ENCODE measurements at regions not wholly inside any gene's neighbourhood (a gene's known extent, or its start where the extent isn't known, plus 50 kb on each side); places are given as distances from the start of the nearest gene placed in this dataset.

DNA sequence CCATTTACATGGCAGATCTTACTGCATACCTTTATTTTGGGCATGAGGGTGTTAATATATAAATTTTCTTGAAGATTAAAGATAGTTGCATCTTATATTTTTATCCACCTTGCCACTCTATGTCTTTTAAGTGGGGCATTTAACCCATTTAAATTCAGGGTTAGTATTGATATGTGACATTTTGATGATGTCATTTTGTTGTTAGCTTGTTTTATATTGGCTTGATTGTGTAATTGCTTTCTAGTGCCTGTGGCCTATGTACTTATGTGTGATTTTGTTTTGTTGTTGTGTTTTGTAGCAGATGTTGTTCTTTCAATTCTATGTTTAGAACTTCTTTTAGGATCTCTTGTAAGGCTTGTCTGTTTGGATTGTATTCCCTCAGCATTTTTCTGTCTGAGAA, 939.9 kb upstream of the CDH9 start:
- TF ChIP-seq, protein P1, sequence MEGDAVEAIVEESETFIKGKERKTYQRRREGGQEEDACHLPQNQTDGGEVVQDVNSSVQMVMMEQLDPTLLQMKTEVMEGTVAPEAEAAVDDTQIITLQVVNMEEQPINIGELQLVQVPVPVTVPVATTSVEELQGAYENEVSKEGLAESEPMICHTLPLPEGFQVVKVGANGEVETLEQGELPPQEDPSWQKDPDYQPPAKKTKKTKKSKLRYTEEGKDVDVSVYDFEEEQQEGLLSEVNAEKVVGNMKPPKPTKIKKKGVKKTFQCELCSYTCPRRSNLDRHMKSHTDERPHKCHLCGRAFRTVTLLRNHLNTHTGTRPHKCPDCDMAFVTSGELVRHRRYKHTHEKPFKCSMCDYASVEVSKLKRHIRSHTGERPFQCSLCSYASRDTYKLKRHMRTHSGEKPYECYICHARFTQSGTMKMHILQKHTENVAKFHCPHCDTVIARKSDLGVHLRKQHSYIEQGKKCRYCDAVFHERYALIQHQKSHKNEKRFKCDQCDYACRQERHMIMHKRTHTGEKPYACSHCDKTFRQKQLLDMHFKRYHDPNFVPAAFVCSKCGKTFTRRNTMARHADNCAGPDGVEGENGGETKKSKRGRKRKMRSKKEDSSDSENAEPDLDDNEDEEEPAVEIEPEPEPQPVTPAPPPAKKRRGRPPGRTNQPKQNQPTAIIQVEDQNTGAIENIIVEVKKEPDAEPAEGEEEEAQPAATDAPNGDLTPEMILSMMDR (IDR thresholded peaks at IDR 0.05; ENCODE audit: control extremely low read depth, extremely low read depth, low read depth, missing control alignments): no peak
- POLR2A ChIA-PET: no interaction called here
- CTCF ChIA-PET: no interaction called here
- no peak for DNase-seq (ENCODE audit: extremely low spot score)

DNA sequence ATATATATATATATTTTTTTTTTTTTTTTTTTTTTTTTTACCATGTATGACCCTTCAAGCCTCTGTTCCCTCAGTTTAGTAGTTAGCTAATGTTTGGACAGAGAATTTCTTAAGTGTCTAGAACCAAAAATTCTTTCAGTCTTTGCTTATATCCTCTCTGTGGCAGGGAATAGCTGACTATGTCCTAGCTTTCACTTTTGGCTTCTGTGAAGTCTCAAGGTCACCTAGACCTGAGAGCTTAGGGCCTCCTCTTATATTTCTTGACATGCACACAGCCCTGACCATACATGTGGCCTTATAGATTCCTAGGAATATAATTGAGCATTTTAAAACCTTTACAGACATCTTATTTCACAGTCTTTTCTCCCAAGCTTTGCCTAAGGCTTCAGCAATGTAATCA, 930.8 kb upstream of the CDH9 start:
- no peak for DNase-seq (ENCODE audit: extremely low spot score)
- POLR2A ChIA-PET: no interaction called here
- CTCF ChIA-PET: no interaction called here
- TF ChIP-seq, protein P1 (IDR thresholded peaks at IDR 0.05; ENCODE audit: control extremely low read depth, extremely low read depth, low read depth, missing control alignments): no peak

DNA sequence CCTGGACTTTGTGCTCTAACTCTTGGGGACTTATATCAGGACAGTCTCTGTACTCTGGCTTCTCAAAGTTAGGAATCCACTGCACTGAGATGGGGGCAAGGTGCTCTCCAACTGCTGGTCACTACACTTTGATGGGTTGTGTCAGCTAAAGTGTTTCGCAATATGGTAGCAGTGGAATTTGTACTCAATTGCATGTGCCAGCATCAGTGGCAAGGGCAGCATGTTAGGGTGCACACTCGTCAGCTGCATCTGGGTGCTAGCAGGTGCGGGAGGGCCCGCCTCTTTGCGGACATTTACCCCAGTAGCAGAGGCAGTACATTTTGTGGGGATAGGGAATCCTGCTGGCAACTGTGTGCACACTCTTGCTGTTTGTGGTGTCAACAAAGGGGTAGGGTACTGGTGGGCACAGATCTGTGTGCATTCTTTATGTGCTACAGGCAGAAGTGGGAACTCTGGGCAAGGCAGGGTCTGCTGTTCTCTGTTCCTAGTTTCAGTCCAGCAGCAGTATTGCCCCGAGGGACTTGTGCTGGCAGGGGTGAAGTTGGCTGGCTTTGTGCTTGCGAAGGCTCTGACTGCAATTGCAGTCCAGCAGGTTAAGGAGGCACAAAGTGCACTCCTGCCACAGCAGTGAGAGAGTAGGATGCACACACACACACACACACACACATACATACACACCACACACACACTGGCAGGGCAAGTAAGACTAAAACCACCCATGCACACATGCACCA, 924.8 kb upstream of the CDH9 start:
- DNase-seq (ENCODE audit: extremely low spot score): no peak
- TF ChIP-seq, protein P1 (IDR thresholded peaks at IDR 0.05; ENCODE audit: control extremely low read depth, extremely low read depth, low read depth, missing control alignments): no peak
- POLR2A ChIA-PET: no interaction called here
- CTCF ChIA-PET: no interaction called here

DNA sequence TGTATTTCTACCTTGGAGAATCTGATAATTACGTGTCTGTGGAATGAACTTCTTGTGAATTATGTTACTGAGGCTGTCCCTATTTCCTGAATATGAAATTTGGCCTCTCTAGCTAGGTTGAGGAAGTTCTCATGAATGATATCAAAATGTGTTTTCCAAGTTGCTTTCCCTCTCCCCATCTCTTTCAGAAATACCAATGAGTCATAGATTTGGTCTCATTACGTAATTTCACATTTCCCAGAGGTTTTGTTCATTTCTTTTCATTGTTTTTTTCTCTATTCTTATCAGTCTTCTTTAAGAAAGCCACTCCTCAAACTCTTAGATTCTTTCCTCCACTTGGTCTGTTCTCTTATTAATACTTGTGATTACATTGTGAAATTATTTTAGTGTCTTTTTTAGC, 923.8 kb upstream of the CDH9 start:
- TF ChIP-seq, protein P1 (IDR thresholded peaks at IDR 0.05; ENCODE audit: control extremely low read depth, extremely low read depth, low read depth, missing control alignments): no peak
- ChIA-PET POLR2A (no interaction called here), CTCF (no interaction called here)
- DNase-seq (ENCODE audit: extremely low spot score): no peak

DNA sequence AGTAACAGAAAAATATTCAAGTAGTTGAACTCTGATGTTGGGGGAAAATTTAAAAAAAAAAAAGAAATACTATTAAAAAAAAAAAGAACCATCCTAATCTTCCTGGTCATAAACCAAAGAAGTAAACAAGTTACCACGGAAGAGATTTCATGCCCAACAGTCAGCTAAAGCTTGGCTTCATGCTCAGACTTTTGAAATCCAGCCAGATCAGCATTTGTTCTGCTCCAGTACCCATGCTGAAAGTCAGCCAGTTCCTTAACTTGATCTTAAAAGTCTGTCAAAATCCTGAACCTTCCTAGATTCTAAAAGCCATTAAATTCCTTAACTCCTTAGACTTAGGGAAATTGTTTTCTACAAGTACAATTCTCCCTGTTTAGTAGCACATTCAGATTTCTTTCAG, 908.7 kb upstream of the CDH9 start:
- CTCF ChIA-PET: no interaction called here
- POLR2A ChIA-PET: no interaction called here
- no peak for DNase-seq (ENCODE audit: extremely low spot score)
- TF ChIP-seq, protein P1 (IDR thresholded peaks at IDR 0.05; ENCODE audit: control extremely low read depth, extremely low read depth, low read depth, missing control alignments): no peak

DNA sequence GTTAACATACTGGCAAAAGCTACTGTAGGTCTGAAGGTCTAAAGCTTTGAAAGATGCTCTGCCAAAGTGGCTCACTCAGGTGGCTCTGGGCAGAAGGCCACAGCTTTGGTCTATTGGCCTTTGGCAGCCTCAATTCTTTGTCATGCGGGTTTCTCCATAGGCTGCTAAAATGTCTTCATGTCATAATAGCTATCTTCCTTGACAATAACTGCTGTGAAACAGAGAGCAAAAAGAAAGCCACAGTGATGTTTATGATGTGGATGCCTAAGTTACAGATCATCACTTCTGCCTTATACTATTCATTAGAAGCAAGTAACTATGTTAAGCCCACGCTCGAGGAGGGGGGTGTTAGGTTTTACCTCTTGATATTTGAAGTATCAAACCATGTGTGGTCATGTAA, 906.1 kb upstream of the CDH9 start:
- no peak for DNase-seq (ENCODE audit: extremely low spot score)
- POLR2A ChIA-PET: no interaction called here
- TF ChIP-seq, protein P1 (IDR thresholded peaks at IDR 0.05; ENCODE audit: control extremely low read depth, extremely low read depth, low read depth, missing control alignments): no peak
- CTCF ChIA-PET: no interaction called here

DNA sequence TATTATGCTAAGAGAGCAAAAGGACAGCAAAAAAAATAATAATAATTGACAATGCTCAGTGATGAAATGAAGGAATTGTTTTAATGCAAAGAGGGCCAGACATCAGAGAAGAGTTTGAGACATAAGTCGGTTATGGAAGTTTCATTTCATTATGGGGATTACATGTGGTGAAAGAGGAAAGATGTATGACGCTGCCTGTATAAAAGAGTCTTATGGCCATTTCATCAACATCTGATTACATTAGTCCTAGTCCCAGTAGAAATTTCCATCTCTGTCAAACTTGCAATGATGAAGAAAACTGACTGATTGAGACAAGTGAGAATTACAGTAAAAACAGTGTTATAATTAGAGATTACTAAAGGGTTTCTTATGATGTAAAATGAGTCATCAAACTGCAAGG, 900.6 kb upstream of the CDH9 start:
- TF ChIP-seq, protein P1 (IDR thresholded peaks at IDR 0.05; ENCODE audit: control extremely low read depth, extremely low read depth, low read depth, missing control alignments): no peak
- ChIA-PET CTCF (no interaction called here), POLR2A (no interaction called here)
- DNase-seq (ENCODE audit: extremely low spot score): no peak

Data from GM10248 (cell line).